Stimulated activated CD4-positive, alpha-beta T cell treated with anti-CD3 and anti-CD28 coated beads, Interleukin-15, amount 100 ng/mL, for 48 hours (primary cell): ENCODE measurements at regions not wholly inside any gene's neighbourhood (a gene's known extent, or its start where the extent isn't known, plus 50 kb on each side); places are given as distances from the start of the nearest gene placed in this dataset.
A peak's percentile ranks its signal among the peaks of the same experiment; 100 is the strongest.

Experiments used
- DNase-seq, 2 donors: peaks; one replicate each; pipeline ENCODE4 v3.0.0-alpha.2; 2020; ENCODE audit warnings: low read depth in 2 of 2

DNA sequence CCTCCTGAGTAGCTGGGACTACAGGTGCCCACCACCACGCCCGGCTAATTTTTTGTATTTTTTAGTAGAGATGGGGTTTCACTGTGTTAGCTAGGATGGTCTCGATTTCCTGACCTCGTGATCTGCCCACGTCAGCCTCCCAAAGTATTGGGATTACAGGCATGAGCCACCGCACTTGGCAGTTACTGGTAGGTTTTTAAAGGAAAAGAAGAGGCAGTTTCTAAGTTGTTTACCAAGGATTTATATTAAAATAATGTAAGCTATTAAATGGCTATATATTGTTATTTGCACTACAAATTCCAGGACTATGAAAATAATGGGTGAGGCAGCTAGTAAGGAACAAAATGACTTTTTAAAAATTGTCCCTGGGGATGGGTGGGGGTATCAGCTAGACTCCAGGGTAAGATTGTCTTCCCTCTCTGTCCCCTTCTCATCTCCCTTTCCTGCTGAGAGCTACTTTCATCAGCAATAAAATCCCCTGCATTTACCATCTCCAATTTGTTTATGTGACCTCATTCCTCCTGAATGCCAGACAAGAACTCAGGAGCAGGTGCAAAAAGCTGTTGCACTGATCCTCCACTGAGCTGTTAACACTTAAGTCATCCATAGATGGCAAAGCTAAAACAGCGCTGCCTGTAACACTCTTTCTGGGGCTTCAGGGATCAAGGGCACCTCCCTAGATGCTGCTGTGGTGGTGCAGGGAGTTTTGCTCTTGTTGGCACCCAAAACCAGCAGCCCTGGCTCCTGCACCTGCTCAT, 165.2 kb downstream of the ZPLD1 start:
- DNase-seq, result no peak

DNA sequence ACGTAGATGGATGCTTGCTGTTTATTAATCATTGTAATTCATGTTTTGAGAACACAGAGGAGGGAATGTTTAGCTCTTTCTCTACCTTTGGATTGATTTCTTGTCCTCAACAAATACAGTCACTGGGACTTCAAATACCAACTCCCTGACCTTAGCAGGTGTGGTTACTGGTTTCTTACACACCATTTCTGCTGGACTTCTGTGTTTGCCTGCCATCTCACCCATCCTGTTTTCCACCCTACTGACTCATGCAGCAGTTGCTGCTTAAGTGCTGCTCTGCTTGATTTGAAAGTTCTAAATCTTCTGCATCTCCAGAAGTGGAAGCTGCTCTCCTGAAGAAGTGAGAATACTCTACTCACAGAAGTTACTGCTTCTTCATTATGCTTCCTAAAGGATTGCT, 170.3 kb downstream of the ZPLD1 start:
- DNase-seq, result no peak

DNA sequence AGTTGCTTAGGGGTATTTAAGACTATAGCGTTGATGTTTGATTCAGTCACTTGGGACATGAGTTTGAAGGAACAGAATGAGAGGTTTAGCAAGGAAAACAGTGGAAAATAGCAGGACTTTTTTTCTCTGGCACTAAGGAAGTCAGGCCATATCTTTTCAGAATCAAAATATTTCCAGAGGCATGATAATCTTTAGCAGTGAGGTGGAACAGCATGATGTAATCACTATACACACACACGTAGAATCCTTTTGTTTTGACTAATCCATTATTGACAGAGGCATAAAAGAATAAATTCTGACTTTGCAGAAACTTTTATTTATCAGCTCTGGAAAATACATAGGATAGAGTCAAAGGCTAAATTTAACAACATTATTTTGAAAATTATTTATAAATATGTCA, 174.1 kb downstream of the ZPLD1 start:
- no peak for DNase-seq

DNA sequence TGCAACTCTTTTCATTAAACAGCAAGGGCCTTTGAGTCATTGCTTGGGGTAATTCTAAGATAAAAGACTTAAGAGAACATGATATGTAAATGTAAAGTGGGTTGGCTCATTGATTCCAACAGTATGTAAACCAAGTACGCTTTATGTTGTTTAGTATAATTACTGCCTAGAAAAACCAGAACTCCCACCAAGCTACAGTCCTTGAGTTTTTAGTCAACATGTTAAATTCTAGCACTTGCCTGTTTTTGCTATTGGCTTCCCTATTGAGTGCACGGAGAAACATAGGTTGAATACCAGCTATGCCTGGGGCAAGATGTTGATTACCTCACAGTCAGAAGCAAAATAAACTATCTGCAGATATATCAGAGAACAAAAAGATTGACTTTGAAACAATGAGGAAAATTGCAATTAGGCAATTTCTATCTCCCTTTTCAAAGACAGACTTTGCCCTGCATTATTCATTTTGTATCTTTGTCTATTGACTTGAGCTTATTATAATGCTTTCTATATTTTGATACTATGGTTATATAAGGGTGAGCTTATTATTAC, 179.3 kb downstream of the ZPLD1 start:
- DNase-seq, result no peak

DNA sequence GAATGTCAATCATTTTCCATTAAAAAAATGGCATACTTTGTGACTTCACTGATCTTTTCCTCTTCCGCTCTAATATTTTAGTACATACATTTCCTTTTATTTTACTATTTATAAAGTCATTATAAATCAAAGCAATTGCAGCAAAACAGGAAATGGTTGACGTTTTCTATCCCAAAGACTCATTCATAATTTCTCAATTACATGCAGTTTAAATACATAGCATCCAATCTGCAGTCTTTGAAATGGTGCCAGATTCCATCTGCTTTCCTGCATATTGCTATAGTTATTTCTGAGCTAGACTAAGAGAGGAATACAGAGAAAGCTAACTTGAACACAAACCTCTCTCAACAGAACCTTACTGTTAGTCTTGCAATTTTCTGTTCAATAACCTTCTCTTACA, 179.8 kb downstream of the ZPLD1 start:
- no peak for DNase-seq

DNA sequence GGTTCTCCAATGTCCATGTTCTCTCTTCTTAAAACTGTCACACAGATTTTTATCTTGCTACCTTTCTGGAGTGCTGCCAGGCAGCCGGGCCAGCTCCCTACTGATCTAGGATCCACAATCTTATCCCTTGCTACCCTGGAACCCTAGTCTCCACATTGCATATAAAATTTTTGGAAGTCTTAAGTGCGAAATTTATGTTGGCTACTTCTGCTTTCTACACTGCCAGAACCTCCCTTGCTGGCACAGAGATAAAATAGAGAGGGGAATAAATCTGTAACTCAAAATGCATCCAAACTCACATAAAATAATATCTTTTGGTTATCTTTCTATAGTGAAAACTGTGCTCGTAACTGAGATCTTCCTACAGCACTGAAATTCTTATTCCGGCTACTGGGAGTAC, 182.6 kb downstream of the ZPLD1 start:
- no peak for DNase-seq

DNA sequence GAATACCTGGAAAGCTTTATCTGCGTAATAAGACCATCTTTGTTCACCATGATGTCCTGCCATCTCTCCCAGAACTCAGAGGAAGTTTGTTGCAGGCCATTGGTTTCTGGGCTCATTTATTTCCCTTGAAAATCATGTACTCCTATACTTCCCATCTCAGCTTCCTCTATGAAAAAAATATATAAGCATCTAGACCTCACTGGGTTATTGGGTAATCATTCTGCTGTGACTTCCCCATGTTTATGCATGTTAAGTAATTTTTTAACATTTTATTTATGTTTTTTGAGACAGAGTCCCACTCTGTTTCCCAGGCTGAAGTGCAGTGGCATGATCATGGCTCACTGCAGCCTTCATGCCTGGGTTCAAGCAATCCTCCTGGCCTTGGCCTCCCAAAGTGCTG, 184.5 kb downstream of the ZPLD1 start:
- no peak for DNase-seq

DNA sequence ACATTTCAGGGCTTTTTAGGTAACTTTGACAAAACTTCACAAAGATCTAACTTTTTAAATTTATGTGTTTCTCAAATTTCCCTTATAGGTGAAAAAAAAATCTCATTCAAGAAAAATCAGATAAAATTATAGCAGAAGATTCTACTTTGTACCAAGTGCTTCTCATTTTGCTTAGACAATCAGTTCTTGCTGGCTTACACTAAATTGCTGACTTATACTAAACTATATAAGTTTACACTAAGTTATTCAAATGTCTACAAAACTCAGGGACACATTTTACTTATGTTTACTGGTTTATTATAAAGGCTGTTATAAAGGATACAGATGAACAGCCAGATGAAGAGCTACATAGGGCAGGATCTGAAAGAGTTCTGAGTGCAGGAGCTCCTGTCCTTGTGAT, 195.1 kb downstream of the ZPLD1 start:
- no peak for DNase-seq

DNA sequence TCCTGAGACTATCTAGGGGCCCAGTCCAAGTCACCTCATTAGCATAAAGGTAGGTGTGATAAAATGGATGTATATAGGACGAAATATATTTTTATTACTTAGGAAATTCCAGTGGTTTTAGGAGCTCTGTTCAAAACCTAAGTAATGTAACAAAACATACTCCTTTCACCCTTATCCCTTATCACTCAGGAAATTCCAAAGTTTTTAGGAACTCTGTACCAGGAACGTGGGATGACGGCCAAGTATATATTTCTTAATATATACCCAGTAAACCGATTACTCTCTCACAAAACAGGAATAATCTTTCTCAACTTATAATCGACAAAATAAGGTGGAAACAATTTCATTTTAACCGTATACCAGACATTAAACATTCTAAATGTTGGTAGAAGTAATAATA, 195.7 kb downstream of the ZPLD1 start:
- no peak for DNase-seq

DNA sequence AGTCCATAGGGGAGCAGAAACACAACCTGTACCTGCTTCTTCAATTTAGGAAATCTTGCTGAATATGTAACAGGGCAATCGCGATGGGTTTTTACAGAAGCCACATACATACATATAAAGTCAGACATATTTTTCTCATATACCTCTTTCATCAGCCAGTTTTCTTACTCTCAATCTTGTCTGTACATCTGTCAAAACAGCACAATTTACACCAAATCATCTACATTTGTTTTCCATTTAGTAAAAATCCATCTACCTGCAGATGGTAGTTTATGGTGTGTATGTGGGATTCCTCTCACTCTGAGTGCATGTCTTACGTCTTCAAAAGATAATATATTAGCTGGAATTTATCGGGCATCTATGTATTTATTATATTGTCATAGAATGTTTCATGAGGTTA, 208.7 kb downstream of the ZPLD1 start:
- no peak for DNase-seq

DNA sequence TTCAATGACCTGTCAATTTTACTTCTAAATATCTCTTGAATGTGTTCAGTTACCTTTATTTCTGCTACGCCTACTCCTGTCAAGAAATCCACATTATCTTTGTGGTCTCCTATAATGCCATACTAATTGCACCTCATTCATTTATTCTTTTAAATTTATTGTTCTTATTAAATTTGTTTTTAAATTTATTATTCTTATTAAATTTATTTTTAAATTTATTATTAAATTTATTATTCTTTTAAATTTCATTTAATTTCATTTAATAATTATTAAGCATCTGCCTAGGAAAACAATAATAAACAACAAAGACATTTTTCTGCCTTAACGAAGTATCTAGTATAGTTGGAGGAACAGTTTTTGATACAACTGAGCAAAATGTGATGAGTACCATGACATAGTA, 211.7 kb downstream of the ZPLD1 start:
- DNase-seq, result no peak

DNA sequence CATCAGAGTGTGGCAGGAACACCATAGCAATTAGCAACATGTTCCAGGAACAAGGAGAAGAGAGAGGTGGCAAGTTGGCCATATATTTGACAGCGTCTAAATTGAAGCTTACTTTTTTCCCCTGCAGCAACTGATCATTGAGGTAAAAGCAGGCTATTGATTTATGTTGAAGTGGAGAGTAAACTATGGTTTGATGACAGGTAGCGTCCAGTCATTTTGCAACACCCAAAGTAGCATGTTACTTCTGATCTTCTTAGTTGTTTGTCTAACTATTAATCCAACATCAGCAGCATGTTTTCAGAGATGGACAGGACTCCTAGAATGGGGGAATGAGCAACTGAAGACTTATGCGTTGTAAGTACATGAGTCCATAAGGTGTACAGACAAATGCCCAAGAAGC, 225.8 kb downstream of the ZPLD1 start:
- no peak for DNase-seq

DNA sequence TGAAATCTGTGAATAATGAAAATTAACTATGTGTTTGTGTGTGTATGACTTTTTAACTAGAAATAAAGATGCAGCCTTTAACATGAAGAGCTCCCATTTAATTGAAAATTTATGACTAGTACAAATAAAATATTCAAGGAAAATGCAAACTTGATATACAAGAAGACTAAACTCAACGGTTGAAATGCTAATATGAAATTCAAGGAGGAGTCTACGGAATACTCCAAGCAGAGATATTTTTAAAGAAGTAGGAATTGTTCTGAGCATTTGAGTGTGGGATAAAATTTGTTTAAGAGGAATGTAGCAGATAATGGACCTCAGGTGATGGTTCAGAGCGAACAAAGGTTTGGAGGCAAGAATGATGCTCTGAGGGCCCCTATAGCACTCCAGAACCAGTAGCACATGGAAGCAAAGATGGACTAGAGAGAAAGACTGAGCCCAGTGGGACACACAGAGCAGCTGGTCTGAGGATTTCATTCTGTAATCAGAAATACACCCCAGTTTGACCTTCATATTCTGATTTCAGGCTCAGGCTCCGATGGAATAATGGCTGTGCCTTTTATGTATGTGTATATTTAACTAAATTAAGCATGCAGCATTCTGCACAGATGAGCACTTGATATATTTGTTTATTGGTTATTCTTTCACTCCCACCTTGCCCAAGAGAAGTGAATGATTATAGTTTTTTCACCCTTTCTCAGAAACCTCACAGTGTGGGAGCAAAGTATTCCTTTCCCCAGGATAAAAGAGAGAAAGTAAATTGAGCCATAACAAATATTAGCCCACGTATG, 227.1 kb downstream of the ZPLD1 start:
- DNase-seq, result no peak

DNA sequence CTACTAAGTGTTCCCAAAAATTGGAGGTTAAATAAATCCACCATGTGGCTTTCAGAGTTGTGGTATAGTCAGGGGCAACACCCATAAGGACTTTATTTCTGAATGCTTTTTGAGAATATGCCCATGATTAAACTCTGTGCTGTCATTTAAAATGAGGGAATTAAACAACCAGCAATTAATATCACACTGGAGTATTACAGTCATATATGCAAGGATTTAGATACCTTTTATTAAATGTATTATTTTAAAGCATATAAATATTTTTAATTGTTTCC, 227.6 kb downstream of the ZPLD1 start:
- DNase-seq, result no peak

DNA sequence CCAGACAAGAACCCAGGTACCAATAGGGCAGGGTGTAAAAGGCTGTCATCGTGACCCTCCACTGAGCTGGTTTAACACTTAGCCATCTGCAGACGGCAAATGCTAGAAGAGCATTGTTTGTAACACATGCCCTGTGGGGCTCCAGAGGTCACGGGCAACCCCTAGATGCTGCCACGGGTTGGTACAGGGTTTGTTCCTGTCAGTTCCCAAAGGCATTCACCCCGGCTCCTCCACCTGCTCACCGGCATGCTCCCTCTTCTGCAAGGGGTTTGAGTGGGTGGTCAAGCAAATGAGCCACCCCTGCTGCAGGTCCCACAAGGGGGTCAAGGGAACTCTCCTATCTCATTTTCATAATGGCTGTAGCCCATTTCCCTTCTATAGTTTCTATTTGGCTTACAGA, 229.3 kb downstream of the ZPLD1 start:
- no peak for DNase-seq

DNA sequence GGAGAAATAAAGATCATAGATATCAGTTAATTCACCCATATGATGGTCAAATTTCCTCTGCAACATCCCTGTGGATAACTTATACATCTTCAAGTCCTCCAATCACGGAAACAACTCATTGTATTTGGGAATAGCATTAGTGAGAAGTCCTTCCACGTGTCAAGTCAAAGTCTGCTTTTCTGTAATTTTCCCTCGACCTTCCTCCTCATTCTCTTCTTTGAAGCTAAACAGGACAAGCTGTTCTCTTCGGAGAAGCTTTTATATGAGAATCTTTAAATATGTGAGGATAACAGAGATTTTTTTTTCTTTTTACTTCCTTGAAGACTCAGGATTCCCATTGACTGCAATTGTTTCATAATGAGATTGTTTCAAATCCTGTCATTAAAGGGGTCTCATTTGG, 230.4 kb downstream of the ZPLD1 start:
- no peak for DNase-seq

DNA sequence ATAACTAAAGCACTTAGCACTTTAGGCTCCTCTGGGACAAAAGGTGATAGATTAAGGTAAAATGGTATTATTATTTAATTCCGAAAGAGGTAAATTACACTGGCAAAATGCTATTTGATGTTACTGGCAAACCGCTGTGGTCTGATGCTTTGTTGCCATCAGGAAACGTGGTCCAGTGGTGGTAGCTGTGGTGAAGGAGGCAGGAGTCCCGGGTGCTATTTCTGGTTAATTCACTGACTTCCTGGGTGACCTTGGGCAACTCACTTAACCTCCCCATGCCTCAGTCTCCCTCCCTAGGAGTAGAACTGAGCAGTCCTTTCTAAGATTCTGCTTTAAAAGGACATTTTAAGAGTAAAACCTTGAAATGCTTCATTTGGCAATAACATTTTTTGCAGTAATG, 233.4 kb downstream of the ZPLD1 start:
- DNase-seq, result no peak

DNA sequence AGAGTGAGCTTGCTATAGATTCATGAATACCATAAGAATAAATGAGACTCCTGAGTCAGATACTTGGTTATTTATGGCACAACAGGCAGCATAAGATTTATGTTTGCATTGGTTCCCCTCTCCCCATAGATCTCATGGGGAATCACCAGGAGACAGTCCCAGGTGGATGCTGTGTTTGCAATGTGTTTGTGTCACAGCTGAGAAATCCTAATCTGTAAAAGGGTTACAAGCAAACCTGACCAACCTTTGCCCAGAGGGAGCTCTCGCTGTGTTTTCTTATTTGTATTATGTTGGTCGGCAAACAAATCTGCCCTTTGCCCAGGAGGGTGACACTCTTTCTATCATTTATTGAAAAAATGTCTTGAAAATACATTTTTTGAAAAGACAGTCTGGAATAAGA, 236.2 kb downstream of the ZPLD1 start:
- DNase-seq, result no peak

DNA sequence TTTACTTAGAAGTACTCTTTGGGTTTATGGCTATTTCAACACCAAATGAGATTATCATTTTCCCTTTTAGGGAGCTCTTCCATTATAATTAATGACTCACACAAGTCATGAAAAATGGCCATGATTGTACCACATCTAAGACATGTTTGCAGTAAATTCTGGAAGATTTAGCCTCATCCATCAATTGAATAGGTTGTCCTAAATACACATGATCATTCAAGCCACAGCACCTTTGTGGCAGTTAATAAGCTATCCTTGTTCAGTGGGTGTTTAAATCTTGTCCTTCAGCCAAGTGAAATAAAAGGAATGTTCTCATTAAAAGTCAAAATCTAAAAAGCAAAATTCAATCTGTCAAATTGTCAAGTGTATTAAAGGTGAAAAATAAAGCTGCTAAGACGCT, 237.5 kb downstream of the ZPLD1 start:
- DNase-seq, result no peak

DNA sequence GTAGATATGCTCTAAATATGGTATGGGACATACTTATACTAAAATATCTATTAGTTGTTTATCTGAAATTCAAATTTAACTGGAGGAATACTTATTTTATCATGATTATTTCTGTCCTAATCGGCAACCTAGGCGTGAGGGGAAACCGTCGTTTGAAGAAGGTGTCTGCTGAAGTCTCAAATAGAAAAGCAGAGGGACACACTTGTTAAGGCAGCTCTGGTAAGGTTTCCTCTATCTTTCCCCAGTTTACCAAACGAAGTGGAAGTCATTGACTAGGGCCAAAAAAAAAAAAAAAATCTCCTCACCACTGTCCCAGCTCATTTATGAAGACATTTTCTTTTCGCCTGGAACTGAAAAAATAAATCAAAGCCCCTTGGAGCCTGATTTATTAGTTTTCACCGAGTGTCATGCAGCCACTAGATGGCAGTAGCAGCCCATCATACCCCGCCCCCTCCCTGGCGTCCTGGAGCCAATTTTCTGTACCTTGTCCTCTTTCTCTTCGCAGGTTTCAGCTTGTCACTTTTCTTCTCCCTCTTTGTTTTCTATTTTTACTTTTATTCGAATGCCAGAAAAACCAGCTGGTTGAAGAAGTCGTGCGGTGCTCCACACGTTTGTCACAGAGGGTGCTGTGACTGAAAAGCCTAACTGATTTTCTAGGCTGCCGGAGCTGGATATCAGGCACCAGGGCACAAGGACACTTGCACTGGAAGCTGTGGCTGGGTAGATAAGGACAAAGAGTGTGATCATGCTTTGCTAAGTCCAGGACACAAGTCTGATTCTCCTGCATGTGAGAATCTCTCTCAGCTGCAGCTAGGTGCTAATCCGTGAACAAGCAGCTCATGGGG, 238.7 kb downstream of the ZPLD1 start:
- DNase-seq, result peak; percentile 22 to 51

DNA sequence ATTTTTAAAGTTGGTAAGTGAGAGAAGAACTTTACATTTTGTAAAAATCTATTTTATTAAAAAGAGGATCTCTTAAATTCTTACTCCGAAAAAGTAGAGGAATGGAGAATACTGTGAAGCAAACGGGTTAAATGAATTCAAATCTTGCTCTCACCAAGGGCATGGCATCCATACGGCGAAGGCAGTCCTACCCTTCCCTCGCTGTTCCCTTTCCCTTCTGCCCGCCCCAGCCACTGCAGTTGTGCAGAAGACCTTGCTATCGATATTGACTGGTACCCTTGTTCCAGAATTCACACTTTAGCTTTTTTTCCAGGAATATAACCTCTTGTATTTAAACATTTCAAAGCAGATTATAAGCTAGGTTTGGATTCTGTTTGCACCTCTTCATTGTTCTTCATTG, 239.5 kb downstream of the ZPLD1 start:
- DNase-seq, result no peak

DNA sequence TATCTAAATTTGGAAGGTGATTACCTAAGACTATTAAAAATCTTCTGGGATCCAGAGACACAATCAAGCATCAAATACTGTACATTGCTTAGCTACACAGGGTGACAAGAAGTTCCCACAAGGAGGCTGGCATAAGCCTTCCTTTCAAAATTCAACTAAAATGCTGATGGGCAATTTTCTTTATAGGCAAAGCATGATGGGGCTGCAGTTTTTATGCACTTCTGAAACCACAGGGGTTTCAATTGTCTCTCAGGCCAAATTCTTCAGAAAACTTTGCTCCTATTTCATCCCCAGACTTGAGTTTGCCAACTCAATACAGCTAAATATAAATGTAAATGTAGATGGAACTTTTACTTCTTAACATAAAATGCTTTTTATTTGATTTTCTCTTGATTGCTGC, 241.6 kb downstream of the ZPLD1 start:
- no peak for DNase-seq

DNA sequence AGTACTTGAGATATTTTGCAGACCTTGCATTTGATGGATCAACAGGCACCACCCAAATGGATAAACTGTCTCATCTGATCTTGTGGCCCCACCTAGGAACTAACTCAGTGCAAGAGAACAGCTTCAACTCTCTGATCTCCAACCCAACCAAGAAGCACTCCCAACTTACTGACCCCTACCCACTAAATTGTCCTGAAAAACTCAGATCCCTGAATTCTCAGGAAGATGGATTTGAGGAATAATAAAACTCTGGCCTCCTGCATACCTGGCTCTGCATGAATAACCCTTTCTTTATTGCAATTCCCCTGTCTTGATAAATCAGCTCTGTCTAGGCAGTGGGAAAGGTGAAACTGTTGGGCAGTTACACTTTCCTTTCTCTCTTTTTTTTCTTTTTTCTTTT, 247.9 kb downstream of the ZPLD1 start:
- DNase-seq, result no peak
